IMR-90 (cell line): ENCODE measurements at regions not wholly inside any gene's neighbourhood (a gene's known extent, or its start where the extent isn't known, plus 50 kb on each side); places are given as distances from the start of the nearest gene placed in this dataset.

Experiments
- ATAC-seq: fragments of 200-7000 bp; cut with Tn5 transposase; 2 replicates; pipeline ENCODE4 v1.9.1; 2020; ENCODE audit warnings: low read depth, mild to moderate bottlenecking, moderate library complexity
- BruUV-seq: library from RNA; stranded (reverse); fragments of 400-500 nt; replicated peaks from 2 replicates; lab custom pipeline; 2021; lab: Mats Ljungman, UMichigan
- CTCF ChIA-PET: fragments of 300-600 bp; formaldehyde crosslinking; extraction: SDS; loops from one replicate; lab custom pipeline; 2021; ENCODE audit warnings: antibody characterized with exemption; lab: Yijun Ruan, JAX
- POLR2A ChIA-PET: fragments of 300-600 bp; sonication (Branson Sonifier 250); formaldehyde crosslinking; loops from one replicate; lab custom pipeline; 2022; ENCODE audit warnings: antibody characterized with exemption; ENCODE audit not compliant: unreplicated experiment; lab: Charles Lee
- DNase-seq: peaks from one replicate; pipeline ENCODE4 v3.0.0; 2013
- H2AFZ ChIP-seq: replicated peaks from 2 replicates; pipeline ENCODE3; 2013; ENCODE audit warnings: low read length, mild to moderate bottlenecking; ENCODE audit not compliant: poor library complexity
- H2AK5ac ChIP-seq: 2 replicates; pipeline ENCODE4 v1.6.1; 2013; ENCODE audit warnings: low read depth, low read length, inconsistent platforms
- H2AK9ac ChIP-seq: replicated peaks from 2 replicates; pipeline ENCODE3; 2013; ENCODE audit warnings: mild to moderate bottlenecking, low read depth, low read length, moderate library complexity; ENCODE audit not compliant: poor library complexity
- H2BK120ac ChIP-seq: 2 replicates; pipeline ENCODE4 v1.6.1; 2013; ENCODE audit warnings: low read depth, low read length, inconsistent platforms
- H2BK15ac ChIP-seq: 3 replicates; pipeline ENCODE4 v1.6.1; 2013; ENCODE audit warnings: low read depth, low read length, inconsistent platforms
- H2BK20ac ChIP-seq: 2 replicates; pipeline ENCODE4 v1.6.1; 2013; ENCODE audit warnings: low read depth, mild to moderate bottlenecking, inconsistent platforms, low read length, moderate library complexity
- H2BK5ac ChIP-seq: 2 replicates; pipeline ENCODE4 v1.6.1; 2013; ENCODE audit warnings: mild to moderate bottlenecking, low read depth, low read length, inconsistent platforms; ENCODE audit not compliant: poor library complexity, severe bottlenecking
- H3K14ac ChIP-seq: replicated peaks from 2 replicates; pipeline ENCODE4 v1.6.1; 2013; ENCODE audit warnings: low read depth, low read length, inconsistent platforms
- H3K18ac ChIP-seq: 2 replicates; pipeline ENCODE4 v1.6.1; 2013; ENCODE audit warnings: low read depth, low read length, control low read depth
- H3K23ac ChIP-seq: 2 replicates; pipeline ENCODE4 v1.6.1; 2013; ENCODE audit warnings: low read depth, low read length, inconsistent platforms
- H3K27ac ChIP-seq: 2 replicates; pipeline ENCODE4 v1.5.1; 2013; ENCODE audit warnings: mild to moderate bottlenecking, control low read depth, low read length; ENCODE audit not compliant: insufficient read depth
- H3K27me3 ChIP-seq: 2 replicates; pipeline ENCODE4 v1.6.1; 2013; ENCODE audit warnings: low read length; ENCODE audit not compliant: control insufficient read depth, insufficient read depth
- H3K36me3 ChIP-seq: 2 replicates; pipeline ENCODE4 v1.6.1; 2013; ENCODE audit warnings: low read length, mixed read lengths; ENCODE audit not compliant: control insufficient read depth, insufficient read depth
- H3K4ac ChIP-seq: 2 replicates; pipeline ENCODE4 v1.6.1; 2013; ENCODE audit warnings: low read depth, low read length, inconsistent platforms
- H3K4me1 ChIP-seq: 2 replicates; pipeline ENCODE4 v1.6.1; 2013; ENCODE audit warnings: low read length, mixed read lengths; ENCODE audit not compliant: control insufficient read depth, insufficient read depth
- H3K4me2 ChIP-seq: 2 replicates; pipeline ENCODE4 v1.6.1; 2013; ENCODE audit warnings: low read depth, mild to moderate bottlenecking, control low read depth, low read length, moderate library complexity
- H3K4me3 ChIP-seq: 2 replicates; pipeline ENCODE4 v1.5.1; 2013; ENCODE audit warnings: low read depth, mild to moderate bottlenecking, control low read depth, low read length, moderate library complexity; ENCODE audit not compliant: insufficient read depth
- H3K56ac ChIP-seq: 2 replicates; pipeline ENCODE4 v1.6.1; 2013; ENCODE audit warnings: low read length, inconsistent platforms; ENCODE audit not compliant: insufficient read depth; ENCODE audit errors: extremely low read depth
- H3K79me1 ChIP-seq, 2 experiments: 2 replicates each; pipeline ENCODE4 v1.6.1; 2013; ENCODE audit warnings: low read length in 2 of 2, inconsistent platforms in 1 of 2, low read depth in 1 of 2
- H3K9ac ChIP-seq: 2 replicates; pipeline ENCODE4 v1.6.1; 2013; ENCODE audit warnings: low read depth, low read length, control low read depth
- H3K9me1 ChIP-seq: 2 replicates; pipeline ENCODE4 v1.6.1; 2013; ENCODE audit warnings: low read length, inconsistent platforms; ENCODE audit not compliant: insufficient read depth
- H3K9me3 ChIP-seq: 2 replicates; pipeline ENCODE4 v1.6.1; 2013; ENCODE audit warnings: low read length; ENCODE audit not compliant: control insufficient read depth, insufficient read depth
- H4K20me1 ChIP-seq: 2 replicates; pipeline ENCODE4 v1.6.1; 2013; ENCODE audit warnings: low read length, inconsistent platforms; ENCODE audit not compliant: insufficient read depth
- H4K5ac ChIP-seq: 2 replicates; pipeline ENCODE4 v1.6.1; 2013; ENCODE audit warnings: mild to moderate bottlenecking, low read depth, low read length, control low read depth
- H4K8ac ChIP-seq, 2 experiments: 2 replicates each; pipeline ENCODE4 v1.6.1; 2013; ENCODE audit warnings: low read depth in 2 of 2, low read length in 2 of 2, control low read depth in 1 of 2, inconsistent platforms in 1 of 2
- H4K91ac ChIP-seq: 2 replicates; pipeline ENCODE4 v1.6.1; 2013; ENCODE audit warnings: low read depth, low read length, inconsistent platforms; ENCODE audit not compliant: insufficient read depth
- CEBPB ChIP-seq: IDR thresholded peaks from 2 replicates; pipeline ENCODE4 v1.6.1; 2012; ENCODE audit warnings: low read depth, low read length, improper control_type of control experiment
- CTCF ChIP-seq: conservative IDR thresholded peaks from 2 replicates; pipeline ENCODE4 v1.5.1; 2012; ENCODE audit warnings: mild to moderate bottlenecking, low read depth, low read length, improper control_type of control experiment
- MAZ ChIP-seq: IDR thresholded peaks from 2 replicates; pipeline ENCODE4 v1.6.1; 2012; ENCODE audit warnings: low read depth, mild to moderate bottlenecking, low read length, improper control_type of control experiment, moderate library complexity, borderline replicate concordance
- MXI1 ChIP-seq: IDR thresholded peaks from 2 replicates; pipeline ENCODE4 v1.6.1; 2012; ENCODE audit warnings: low read depth, mild to moderate bottlenecking, low read length, moderate library complexity, borderline replicate concordance
- NFE2L2 ChIP-seq: fragments of 150-350 bp; IDR thresholded peaks from 2 replicates; pipeline ENCODE4 v1.6.1; 2016; ENCODE audit warnings: low read depth, mild to moderate bottlenecking, low read length
- WGBS, 2 experiments: methylation state at CpG; one replicate each; pipeline versions ENCODE4 v1.1.5 to v1.1.7; 2013; ENCODE audit warnings: missing lambda C conversion rate in 2 of 2; ENCODE audit not compliant: insufficient read length in 1 of 2; ENCODE audit errors: extremely low coverage in 2 of 2; 5-methylcytosine and 5-hydroxymethylcytosine counted together
- dilution Hi-C: fragments of 300-500 bp; cut with HindIII; formaldehyde crosslinking; loops from one replicate; pipeline ENCODE4 v1.14.3; 2018; ENCODE audit warnings: low sequenced_read_pairs; ENCODE audit not compliant: unreplicated experiment
- in situ Hi-C: fragments of 300-500 bp; cut with MboI; formaldehyde crosslinking; loops from 3 replicates; pipeline ENCODE4 v1.14.3; 2019; ENCODE audit warnings: low sequenced_read_pairs, inconsistent platforms, mixed read lengths
- intact Hi-C: fragments of 100-400 bp; cut with micrococcal nuclease; formaldehyde crosslinking; loops from 2 replicates; pipeline ENCODE4 v1.10.0; 2022

- Histone ChIP-seq H3K27ac (no peak overlapping the region), H3K14ac (no peak overlapping the region), H3K4me1 (peaks cover 2% of the 10 kb centered on the region), H2BK20ac (no peak overlapping the region), H3K9ac (no peak overlapping the region), H3K4me3 (no peak overlapping the region), H4K91ac (no peak overlapping the region), H3K79me1 (no peaks in the 10 kb centered on the region), H3K27me3 (no peaks in the 10 kb centered on the region), H3K9me1 (0 out of 2 replicates have a peak, but pooled peaks cover 2% of the 10 kb centered on the region), H4K8ac (no peak overlapping the region), H3K23ac (no peak overlapping the region), H2BK120ac (no peak overlapping the region), H3K18ac (no peak overlapping the region), H3K56ac (no peak overlapping the region), H4K5ac (no peak overlapping the region), H2AK5ac (no peak overlapping the region), H2AK9ac (no peak overlapping the region), H3K9me3 (no peaks in the 10 kb centered on the region), H3K36me3 (no peaks in the 10 kb centered on the region), H2BK5ac (no peak overlapping the region), H4K20me1 (no peaks in the 10 kb centered on the region), H2BK15ac (no peak overlapping the region), H3K4ac (no peak overlapping the region), H3K4me2 (no peak overlapping the region), H2AFZ (no peak overlapping the region)
- ATAC-seq: no peak
- ChIA-PET CTCF (no interaction called here), POLR2A (no interaction called here)
- no TSS peak for BruUV-seq
- intact Hi-C loops (no loop called here), dilution Hi-C loops (no loop called here), in situ Hi-C loops (no loop called here)
- no CpG with 5 or more reads among the region's 2 CpGs for WGBS, 2 experiments
- DNase-seq: no peak
- TF ChIP-seq NFE2L2 (no peak), MAZ (no peak), CEBPB (no peak), MXI1 (no peak), CTCF (no peak)
Observed at GRCh38 chr2:149849136-149849535, 261.6 kb upstream of the MMADHC start.
